CD4-positive, alpha-beta T cell (primary cell): ENCODE measurements at regions not wholly inside any gene's neighbourhood (a gene's known extent, or its start where the extent isn't known, plus 50 kb on each side); places are given as distances from the start of the nearest gene placed in this dataset.

Experiments used
- ATAC-seq: fragments of 200-7000 bp; cut with Tn5 transposase; one replicate; pipeline ENCODE4 v1.10.0; 2022; ENCODE audit warnings: mild to moderate bottlenecking; ENCODE audit not compliant: poor library complexity
- CTCF ChIA-PET: fragments of 350-600 bp; sonication (Branson Sonifier 250); formaldehyde crosslinking; loops from one replicate; lab custom pipeline; 2021; ENCODE audit warnings: antibody characterized with exemption, inconsistent platforms; lab: Charles Lee
- POLR2A ChIA-PET: fragments of 350-600 bp; sonication (Branson Sonifier 250); formaldehyde crosslinking; loops from one replicate; lab custom pipeline; 2021; ENCODE audit warnings: antibody characterized with exemption, inconsistent platforms; lab: Charles Lee
- DNase-seq, 14 experiments: peaks; one replicate each; pipeline ENCODE4 v3.0.0-alpha.2; 2013 to 2020; ENCODE audit warnings: mixed read lengths in 2 of 14
- H3K27ac ChIP-seq, 2 donors: one replicate each; pipeline versions ENCODE4 v1.5.1 to v1.7.0; 2013; ENCODE audit warnings: low read length in 2 of 2, low read depth in 1 of 2, mild to moderate bottlenecking in 1 of 2
- H3K27me3 ChIP-seq, 2 experiments: 1 replicate in 1 of 2; 2 replicates in 1 of 2; pipeline versions ENCODE4 v1.6.1 to v1.7.0; 2013; ENCODE audit warnings: low read length in 2 of 2, control low read depth in 1 of 2, mild to moderate bottlenecking in 1 of 2, moderate library complexity in 1 of 2; ENCODE audit not compliant: insufficient read depth in 2 of 2, control insufficient read depth in 1 of 2
- H3K36me3 ChIP-seq: one replicate; pipeline ENCODE4 v1.6.1; 2013; ENCODE audit warnings: low read length, control low read depth; ENCODE audit not compliant: insufficient read depth
- H3K4me1 ChIP-seq: one replicate; pipeline ENCODE4 v1.6.1; 2013; ENCODE audit warnings: low read length, control low read depth; ENCODE audit not compliant: insufficient read depth
- H3K4me3 ChIP-seq: one replicate; pipeline ENCODE4 v1.5.1; 2013; ENCODE audit warnings: mild to moderate bottlenecking, low read length, moderate library complexity
- H3K9me3 ChIP-seq, 2 experiments: 1 replicate in 1 of 2; 2 replicates in 1 of 2; pipeline versions ENCODE4 v1.6.1 to v1.7.0; 2013; ENCODE audit warnings: low read length in 2 of 2, mild to moderate bottlenecking in 2 of 2, control low read depth in 1 of 2, moderate library complexity in 1 of 2; ENCODE audit not compliant: control insufficient read depth in 1 of 2, insufficient read depth in 1 of 2
- H3K27ac Mint-ChIP-seq: one replicate; pipeline ENCODE4 v1.8.0; 2020; ENCODE audit warnings: mixed read lengths
- H3K27me3 Mint-ChIP-seq: one replicate; pipeline ENCODE4 v1.8.0; 2021; ENCODE audit warnings: mixed read lengths
- H3K36me3 Mint-ChIP-seq: one replicate; pipeline ENCODE4 v1.8.0; 2021; ENCODE audit warnings: low read depth, mixed read lengths
- H3K4me1 Mint-ChIP-seq: one replicate; pipeline ENCODE4 v1.8.0; 2021; ENCODE audit warnings: low read depth, mixed read lengths
- H3K4me3 Mint-ChIP-seq: one replicate; pipeline ENCODE4 v1.8.0; 2020; ENCODE audit warnings: mild to moderate bottlenecking, mixed read lengths
- H3K9me3 Mint-ChIP-seq: one replicate; pipeline ENCODE4 v1.8.0; 2020; ENCODE audit warnings: mixed read lengths
- CTCF ChIP-seq: fragments of 200-600 bp; IDR thresholded peaks from one replicate; pipeline ENCODE4 v1.8.0; 2022; ENCODE audit warnings: antibody characterized with exemption, mild to moderate bottlenecking
- intact Hi-C, 2 experiments: fragments of 100-400 bp; cut with DNase I in 1 of 2; cut with micrococcal nuclease in 1 of 2; formaldehyde crosslinking; loops; one replicate each; pipeline versions ENCODE4 v1.15.1 to v1.9.0; 2023 to 2025; cut with DNase I, micrococcal nuclease

- H3K4me3 Mint-ChIP-seq, result no peak overlapping the region
- H3K9me3 Mint-ChIP-seq, result peaks cover 3% of the 10 kb centered on the region
- no peaks in the 10 kb centered on the region for H3K36me3 Mint-ChIP-seq
- no peak for TF ChIP-seq CTCF
- Histone ChIP-seq H3K27me3 (no peaks in the 10 kb centered on the region), H3K9me3 (peaks cover 0 to 18% of the 10 kb centered on the region in 2 experiments), H3K4me3 (no peak overlapping the region), H3K27ac (no peak overlapping the region), H3K4me1 (no peaks in the 10 kb centered on the region), H3K36me3 (no peaks in the 10 kb centered on the region)
- no peaks in the 10 kb centered on the region for H3K4me1 Mint-ChIP-seq
- intact Hi-C loops, result no loop called here
- H3K27me3 Mint-ChIP-seq, result no peaks in the 10 kb centered on the region
- DNase-seq (no peak), ATAC-seq (no peak)
- ChIA-PET POLR2A (no interaction called here), CTCF (no interaction called here)
- H3K27ac Mint-ChIP-seq, result no peak overlapping the region
These were observed 1337.7 kb downstream of the HACE1 start for GRCh38 chr6:103522045-103522444.

GRCh38 chr6:103516336-103516735, 1343.4 kb downstream of the HACE1 start:
- no peaks in the 10 kb centered on the region for H3K36me3 ChIP-seq
- peaks cover 0 to 7% of the 10 kb centered on the region in 2 experiments for H3K9me3 ChIP-seq
- intact Hi-C loops, result no loop called here
- no peak overlapping the region for H3K27ac ChIP-seq
- H3K4me1 ChIP-seq, result no peaks in the 10 kb centered on the region
- no peaks in the 10 kb centered on the region for H3K36me3 Mint-ChIP-seq
- no peaks in the 10 kb centered on the region for H3K4me1 Mint-ChIP-seq
- H3K4me3 Mint-ChIP-seq, result no peak overlapping the region
- POLR2A ChIA-PET, result no interaction called here
- CTCF ChIA-PET, result no interaction called here
- no peak for TF ChIP-seq CTCF
- DNase-seq (no peak), ATAC-seq (no peak)
- H3K4me3 ChIP-seq, result no peak overlapping the region
- no peaks in the 10 kb centered on the region for H3K27me3 ChIP-seq
- H3K9me3 Mint-ChIP-seq, result no peaks in the 10 kb centered on the region
- H3K27ac Mint-ChIP-seq, result no peak overlapping the region
- no peaks in the 10 kb centered on the region for H3K27me3 Mint-ChIP-seq

- Histone ChIP-seq H3K4me1 (no peaks in the 10 kb centered on the region), H3K27ac (no peak overlapping the region), H3K27me3 (no peaks in the 10 kb centered on the region), H3K9me3 (no peaks in the 10 kb centered on the region), H3K36me3 (no peaks in the 10 kb centered on the region), H3K4me3 (no peak overlapping the region)
- DNase-seq (no peak), ATAC-seq (no peak)
- CTCF ChIA-PET, result no interaction called here
- no peak for TF ChIP-seq CTCF
- Mint-ChIP-seq H3K4me3 (no peak overlapping the region), H3K9me3 (no peaks in the 10 kb centered on the region), H3K27me3 (no peaks in the 10 kb centered on the region), H3K4me1 (no peaks in the 10 kb centered on the region), H3K36me3 (no peaks in the 10 kb centered on the region), H3K27ac (no peak overlapping the region)
- intact Hi-C loops, result no loop called here
- POLR2A ChIA-PET, result no interaction called here
These were observed 1352.7 kb downstream of the HACE1 start for GRCh38 chr6:103507052-103507451.
